ENCODE measurements at regions not wholly inside any gene's neighbourhood (a gene's known extent, or its start where the extent isn't known, plus 50 kb on each side); places are given as distances from the start of the nearest gene placed in this dataset.

- H3K27ac ChIP-seq = no peak overlapping the region
Measured at GRCh38 chr10:47136866-47137265, 163.1 kb upstream of the GDF10 start.

GRCh38 chr10:47137311-47137851 lies 162.6 kb upstream of the GDF10 start:
- H3K4me3 ChIP-seq (ENCODE audit: low read depth in 1 of 2, low read length in 1 of 2) = no peak overlapping the region
- peaks cover 24 to 31% of the 10 kb centered on the region in 2 experiments for H3K4me1 ChIP-seq (ENCODE audit: control insufficient read depth in 1 of 2, insufficient read depth in 1 of 2, low read depth in 1 of 2, low read length in 1 of 2)
- no peaks in the 10 kb centered on the region for H3K27me3 ChIP-seq
- no peaks in the 10 kb centered on the region for H3K9me3 ChIP-seq
- TF ChIP-seq, protein P1, sequence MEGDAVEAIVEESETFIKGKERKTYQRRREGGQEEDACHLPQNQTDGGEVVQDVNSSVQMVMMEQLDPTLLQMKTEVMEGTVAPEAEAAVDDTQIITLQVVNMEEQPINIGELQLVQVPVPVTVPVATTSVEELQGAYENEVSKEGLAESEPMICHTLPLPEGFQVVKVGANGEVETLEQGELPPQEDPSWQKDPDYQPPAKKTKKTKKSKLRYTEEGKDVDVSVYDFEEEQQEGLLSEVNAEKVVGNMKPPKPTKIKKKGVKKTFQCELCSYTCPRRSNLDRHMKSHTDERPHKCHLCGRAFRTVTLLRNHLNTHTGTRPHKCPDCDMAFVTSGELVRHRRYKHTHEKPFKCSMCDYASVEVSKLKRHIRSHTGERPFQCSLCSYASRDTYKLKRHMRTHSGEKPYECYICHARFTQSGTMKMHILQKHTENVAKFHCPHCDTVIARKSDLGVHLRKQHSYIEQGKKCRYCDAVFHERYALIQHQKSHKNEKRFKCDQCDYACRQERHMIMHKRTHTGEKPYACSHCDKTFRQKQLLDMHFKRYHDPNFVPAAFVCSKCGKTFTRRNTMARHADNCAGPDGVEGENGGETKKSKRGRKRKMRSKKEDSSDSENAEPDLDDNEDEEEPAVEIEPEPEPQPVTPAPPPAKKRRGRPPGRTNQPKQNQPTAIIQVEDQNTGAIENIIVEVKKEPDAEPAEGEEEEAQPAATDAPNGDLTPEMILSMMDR (IDR thresholded peaks at IDR 0.05) = no peak
- no peaks in the 10 kb centered on the region for H3K36me3 ChIP-seq
- H3K27ac ChIP-seq = no peak overlapping the region

More at GRCh38 chr10:47136866-47137265, 163.1 kb upstream of the GDF10 start:
- no peaks in the 10 kb centered on the region for H3K9me3 ChIP-seq
- H3K36me3 ChIP-seq = no peaks in the 10 kb centered on the region
- H3K27me3 ChIP-seq = no peaks in the 10 kb centered on the region
- H3K4me3 ChIP-seq (ENCODE audit: low read depth in 1 of 2, low read length in 1 of 2) = no peak overlapping the region
- TF ChIP-seq, protein P1 (IDR thresholded peaks at IDR 0.05) = no peak
- H3K4me1 ChIP-seq (ENCODE audit: control insufficient read depth in 1 of 2, insufficient read depth in 1 of 2, low read depth in 1 of 2, low read length in 1 of 2) = peaks cover 24 to 31% of the 10 kb centered on the region in 2 experiments

DNA sequence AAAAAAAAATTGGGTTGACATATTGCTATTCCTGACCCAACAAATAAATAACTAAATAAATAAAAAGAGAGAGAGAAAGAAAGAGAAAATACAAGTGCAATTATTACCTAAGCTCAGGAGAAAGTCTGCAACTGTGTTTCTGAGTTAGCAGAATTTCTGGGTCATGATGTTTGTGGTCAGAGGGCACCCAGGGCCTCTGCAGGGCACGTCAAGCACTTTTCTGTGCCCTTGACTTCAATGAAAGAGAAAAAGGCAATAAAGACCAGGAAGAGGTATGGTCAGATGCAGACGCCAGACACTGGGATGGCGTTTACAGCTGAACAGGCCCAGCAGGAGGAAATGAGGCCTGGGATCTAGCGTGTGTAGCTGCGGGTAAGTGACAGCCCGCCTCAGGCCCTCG lies 160.9 kb upstream of the GDF10 start:
- no peak overlapping the region for H3K4me3 ChIP-seq (ENCODE audit: low read depth in 1 of 2, low read length in 1 of 2)
- H3K27ac ChIP-seq = no peak overlapping the region
- no peaks in the 10 kb centered on the region for H3K27me3 ChIP-seq
- no peaks in the 10 kb centered on the region for H3K9me3 ChIP-seq
- H3K4me1 ChIP-seq (ENCODE audit: control insufficient read depth in 1 of 2, insufficient read depth in 1 of 2, low read depth in 1 of 2, low read length in 1 of 2) = peaks cover 16 to 20% of the 10 kb centered on the region in 2 experiments
- no peaks in the 10 kb centered on the region for H3K36me3 ChIP-seq
- TF ChIP-seq, protein P1 (IDR thresholded peaks at IDR 0.05) = no peak

- Histone ChIP-seq H3K9me3 (no peaks in the 10 kb centered on the region), H3K4me1 (ENCODE audit: control insufficient read depth in 1 of 2, insufficient read depth in 1 of 2, low read depth in 1 of 2, low read length in 1 of 2) (peaks cover 0 to 3% of the 10 kb centered on the region in 2 experiments), H3K27me3 (no peaks in the 10 kb centered on the region), H3K4me3 (ENCODE audit: low read depth in 1 of 2, low read length in 1 of 2) (no peak overlapping the region), H3K36me3 (no peaks in the 10 kb centered on the region), H3K27ac (no peak overlapping the region)
- TF ChIP-seq, protein P1 (IDR thresholded peaks at IDR 0.05) = no peak
Measured at GRCh38 chr10:47140761-47141348, 159.1 kb upstream of the GDF10 start.

- Histone ChIP-seq H3K4me3 (ENCODE audit: low read depth in 1 of 2, low read length in 1 of 2) (no peak overlapping the region), H3K4me1 (ENCODE audit: control insufficient read depth in 1 of 2, insufficient read depth in 1 of 2, low read depth in 1 of 2, low read length in 1 of 2) (no peaks in the 10 kb centered on the region), H3K9me3 (no peaks in the 10 kb centered on the region), H3K27ac (no peak overlapping the region), H3K27me3 (no peaks in the 10 kb centered on the region), H3K36me3 (no peaks in the 10 kb centered on the region)
- TF ChIP-seq, protein P1 (IDR thresholded peaks at IDR 0.05) = no peak
Measured at GRCh38 chr10:47141349-47141748, 158.6 kb upstream of the GDF10 start.
